GM12873 (cell line): ENCODE measurements at regions not wholly inside any gene's neighbourhood (a gene's known extent, or its start where the extent isn't known, plus 50 kb on each side); places are given as distances from the start of the nearest gene placed in this dataset.

Experiments used
- CTCF ChIP-seq: IDR thresholded peaks from 2 replicates; pipeline ENCODE4 v1.5.1; 2012; ENCODE audit warnings: low read depth, mild to moderate bottlenecking, moderate library complexity, low read length, control low read depth; ENCODE audit not compliant: insufficient read depth; ENCODE audit errors: missing control alignments

DNA sequence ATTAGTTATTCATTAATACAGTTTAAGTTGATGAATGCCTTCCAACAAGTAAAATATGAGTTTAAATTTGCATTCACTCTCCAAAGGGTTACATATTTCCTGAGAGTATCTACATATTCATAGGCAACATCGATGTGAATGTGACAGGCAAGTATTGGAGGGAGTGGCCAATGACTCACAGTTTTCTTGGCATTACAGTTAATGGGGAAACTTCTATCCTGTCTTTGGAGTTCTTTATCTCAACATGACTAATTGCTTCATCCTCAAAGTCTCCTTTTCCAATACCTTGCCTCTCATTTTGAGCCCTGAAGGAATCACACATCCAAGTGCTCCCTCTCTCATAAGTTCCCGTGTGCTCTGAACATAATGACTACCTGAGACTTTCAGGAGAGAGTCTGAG lies 439.7 kb upstream of the FRG2C start:
- no peak for TF ChIP-seq CTCF

DNA sequence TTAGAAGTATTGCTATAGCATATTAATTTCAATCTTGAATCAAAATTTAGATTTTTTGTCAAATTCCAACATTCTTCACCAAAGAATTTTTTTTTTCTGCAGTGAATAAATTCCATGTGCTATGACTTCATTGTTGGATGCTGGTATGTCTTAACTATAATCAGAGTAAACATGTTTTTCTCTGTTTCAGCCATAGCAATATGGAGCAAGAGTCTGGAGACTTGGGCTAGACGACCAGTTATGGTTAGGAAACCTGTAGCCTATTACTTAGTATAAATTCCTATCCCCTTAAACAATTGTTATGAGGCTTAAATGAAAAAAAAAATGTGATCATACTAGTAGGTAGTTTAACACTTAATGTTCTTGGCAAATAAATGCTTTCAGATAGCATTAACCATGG lies 431.9 kb upstream of the FRG2C start:
- no peak for TF ChIP-seq CTCF

- TF ChIP-seq CTCF: no peak
Observed at GRCh38 chr3:75235631-75236030, 428.5 kb upstream of the FRG2C start.

DNA sequence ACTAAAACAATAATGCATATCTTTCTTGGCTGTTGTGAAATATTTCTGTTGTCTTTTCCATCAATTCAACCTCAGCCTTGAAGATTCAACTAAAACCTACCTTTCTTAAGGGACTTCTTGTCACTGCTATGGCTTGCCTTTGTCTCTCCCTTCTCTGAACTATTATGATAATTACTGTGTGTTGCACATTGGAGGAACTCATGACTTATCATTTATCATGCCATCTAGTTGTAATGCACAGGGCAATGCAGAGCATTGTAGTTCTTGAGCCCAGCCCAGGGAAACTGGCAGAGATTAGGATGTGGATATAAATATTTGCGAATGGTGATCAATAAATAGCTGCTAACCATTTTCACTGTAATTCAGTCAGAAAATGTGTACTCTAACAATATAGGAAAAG lies 427.1 kb upstream of the FRG2C start:
- no peak for TF ChIP-seq CTCF

DNA sequence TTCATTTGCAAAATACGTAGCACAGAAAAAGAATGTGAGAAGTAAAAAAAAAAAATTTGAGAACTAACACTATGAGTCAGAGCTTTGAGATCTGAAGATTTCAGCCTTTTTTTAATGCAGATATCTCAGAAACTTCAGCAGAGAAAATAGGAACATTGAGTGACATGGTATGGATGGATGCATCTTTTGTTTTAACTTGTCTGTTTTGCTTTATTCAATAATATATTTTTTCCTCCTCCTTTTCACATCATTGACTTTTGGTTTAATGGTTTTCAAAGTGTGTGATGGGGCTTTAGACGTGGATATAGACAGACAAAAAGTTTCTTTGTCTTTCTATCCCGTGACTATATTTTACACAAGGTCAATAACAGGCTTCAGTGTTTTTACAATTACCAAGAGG lies 426.7 kb upstream of the FRG2C start:
- no peak for TF ChIP-seq CTCF

DNA sequence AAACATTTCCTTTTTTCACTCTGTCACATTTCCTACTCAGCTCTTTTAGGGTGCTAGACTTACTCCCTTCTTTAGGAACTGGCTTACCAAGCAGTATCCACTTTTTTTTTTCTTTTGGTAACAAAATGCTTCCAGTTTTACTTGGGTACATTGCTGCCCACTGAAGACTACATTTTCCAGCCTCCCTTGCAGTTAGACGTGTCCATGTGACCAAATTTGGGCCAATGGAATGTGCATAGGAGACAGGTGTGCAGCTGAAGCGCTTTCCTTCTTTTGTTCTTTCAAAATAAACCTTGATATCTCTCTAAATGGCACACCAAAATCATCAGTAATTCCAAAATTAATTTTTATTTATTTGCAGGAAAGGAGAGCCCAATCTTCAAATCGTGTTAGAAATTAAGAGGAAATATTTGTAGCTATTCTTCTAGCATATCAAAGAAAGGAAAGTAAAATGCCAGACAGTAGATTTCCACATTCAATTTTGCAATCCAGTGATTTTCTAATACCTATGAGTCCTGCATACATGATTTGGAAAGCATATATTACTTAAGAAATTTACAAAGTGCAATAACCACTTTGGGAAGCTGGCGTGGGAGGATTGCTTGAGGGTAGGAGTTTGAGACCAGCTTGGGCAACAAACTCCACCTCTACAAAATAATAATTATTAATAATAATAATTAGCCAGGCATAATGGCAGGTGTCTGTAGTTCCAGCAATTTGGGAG lies 422.0 kb upstream of the FRG2C start:
- no peak for TF ChIP-seq CTCF

GRCh38 chr3:75248974-75249373 lies 415.2 kb upstream of the FRG2C start:
- no peak for TF ChIP-seq CTCF
